ENCODE measurements at regions not wholly inside any gene's neighbourhood (a gene's known extent, or its start where the extent isn't known, plus 50 kb on each side); places are given as distances from the start of the nearest gene placed in this dataset.

DNA sequence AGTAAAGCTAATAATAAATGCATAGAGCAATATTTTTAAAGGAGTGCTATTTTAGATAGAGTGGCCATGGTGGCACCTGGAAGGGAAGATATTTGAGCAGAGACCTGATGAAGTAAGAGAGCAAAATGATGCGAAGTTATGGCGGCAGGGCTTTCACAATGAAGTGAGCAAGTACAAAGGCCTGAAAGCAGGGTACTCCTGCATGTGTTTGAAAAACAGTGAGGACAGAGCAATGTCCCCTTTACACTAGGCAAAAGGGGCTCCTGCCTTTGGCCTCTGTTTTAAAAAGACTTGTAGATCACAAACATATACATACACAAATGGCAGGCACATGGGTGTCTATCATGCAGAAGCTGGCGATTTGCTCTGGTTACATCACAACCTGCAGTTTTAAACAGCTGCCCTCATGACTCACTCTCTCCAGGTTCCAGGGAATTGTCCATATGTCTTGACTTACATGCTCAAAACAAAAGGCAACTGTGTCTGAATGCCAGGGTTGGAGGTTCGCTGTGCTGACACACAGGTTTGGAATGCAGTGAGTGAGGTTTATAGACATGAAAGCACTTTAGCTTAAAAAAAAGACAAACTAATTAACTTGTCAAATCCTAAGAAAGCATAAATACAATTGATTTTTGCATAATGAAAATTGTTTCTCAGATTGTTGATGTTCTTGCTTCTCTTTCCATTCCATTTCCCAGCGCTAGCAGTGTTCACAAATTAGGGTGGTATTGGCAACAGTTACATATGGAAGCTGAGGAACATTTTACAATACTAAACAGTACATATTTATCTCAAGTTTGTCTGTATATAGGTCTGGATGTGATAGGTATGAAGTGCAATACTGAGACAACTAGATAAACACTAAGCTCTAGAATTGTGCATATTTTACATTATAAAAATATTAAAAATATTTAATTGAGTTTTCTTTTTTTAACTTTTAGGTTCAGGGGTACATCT lies 313.9 kb downstream of the BARHL2 start:
- DNase-seq, result peak; percentile 75

DNA sequence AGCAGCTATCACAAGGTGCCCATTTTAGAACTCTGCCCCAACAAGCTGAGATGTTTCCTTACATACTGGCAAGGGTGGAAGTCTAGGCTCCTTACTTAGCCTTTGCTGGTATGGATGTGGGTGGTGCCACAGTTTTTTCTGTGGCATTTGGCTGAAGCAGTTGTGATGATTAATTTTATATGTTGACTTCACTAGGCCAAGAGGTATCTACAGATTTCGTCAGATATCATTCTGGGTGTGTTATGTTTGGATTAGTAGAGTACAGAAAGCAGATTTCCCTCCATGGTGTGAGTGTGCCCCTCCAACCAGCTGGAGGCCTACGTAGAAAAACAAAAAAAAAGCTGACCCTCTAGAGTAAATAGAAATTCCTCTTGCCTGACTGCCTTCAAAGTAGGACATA lies 317.0 kb downstream of the BARHL2 start:
- DNase-seq, result no peak

DNA sequence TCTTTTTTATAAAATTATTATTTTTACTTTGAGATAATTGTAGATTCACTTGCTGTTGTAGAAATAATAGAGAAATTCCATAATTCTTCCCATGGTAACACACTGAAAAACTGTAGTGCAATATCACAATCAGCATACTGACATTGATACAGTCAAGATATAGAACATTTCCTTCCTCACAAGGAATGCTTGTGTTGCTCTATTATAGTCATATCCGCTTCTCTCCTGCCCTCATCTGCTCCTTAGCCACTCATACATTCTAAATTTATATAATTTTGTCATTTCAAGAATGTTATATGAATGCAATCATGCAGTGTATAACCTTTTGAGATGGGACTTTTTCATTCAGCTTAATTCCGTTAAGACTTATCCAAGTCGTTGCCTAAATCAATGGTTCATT lies 320.2 kb downstream of the BARHL2 start:
- no peak for DNase-seq

DNA sequence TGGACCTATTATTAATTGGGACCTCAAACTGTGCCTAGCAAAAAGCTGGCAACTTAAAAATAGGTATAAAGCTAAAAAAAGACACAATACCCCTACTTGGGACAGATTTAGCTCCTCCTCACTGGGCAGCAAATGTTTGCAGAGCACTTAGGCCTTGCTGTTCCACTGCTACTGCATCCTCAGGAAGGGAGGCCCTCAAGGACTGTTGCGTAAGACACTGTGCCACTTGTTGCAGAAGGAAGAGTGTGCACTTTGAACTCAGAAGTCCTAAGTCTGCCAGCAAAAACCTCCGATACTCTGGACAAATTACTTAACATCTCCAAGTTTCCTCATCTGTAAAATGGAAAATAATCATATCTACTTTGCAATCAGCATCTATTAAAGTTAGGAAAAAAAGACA lies 322.9 kb downstream of the BARHL2 start:
- no peak for DNase-seq

DNA sequence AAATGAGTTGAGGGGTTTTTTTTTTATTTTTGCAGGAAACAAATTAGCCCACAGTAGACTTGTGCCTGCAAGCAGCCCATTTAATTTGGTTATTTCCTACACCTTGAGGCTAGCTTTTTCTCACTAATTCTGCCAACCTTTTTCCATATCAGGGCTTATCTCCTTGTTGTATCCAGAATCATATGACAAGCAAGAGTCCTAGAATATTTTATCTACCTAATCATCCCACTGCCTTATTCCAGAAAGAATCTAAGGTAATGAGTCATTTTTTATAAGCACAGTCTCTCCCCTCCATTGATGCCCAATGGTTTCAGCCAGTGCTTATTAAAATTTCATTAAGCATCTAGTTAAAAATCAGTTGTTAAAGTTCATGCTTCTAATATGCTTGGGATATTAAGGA lies 324.1 kb downstream of the BARHL2 start:
- no peak for DNase-seq

DNA sequence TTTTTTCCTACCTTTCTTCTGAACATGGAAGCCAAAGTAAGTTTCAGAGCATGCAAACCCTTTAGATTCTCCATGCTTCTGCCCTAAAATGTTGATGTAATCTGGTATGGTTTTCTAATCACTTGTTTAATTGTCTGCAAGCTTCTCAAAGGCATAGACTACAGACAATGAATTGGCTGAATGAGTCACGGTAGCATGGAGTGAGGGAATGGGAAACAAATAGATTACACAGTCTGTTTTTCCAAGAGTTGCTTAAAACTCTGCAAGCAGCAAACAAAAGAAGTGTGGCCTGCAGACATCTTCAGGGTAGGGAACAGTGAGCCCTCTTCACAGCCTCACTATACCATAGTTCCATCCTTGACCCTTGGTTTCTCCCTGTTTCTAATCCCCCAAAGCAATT lies 326.0 kb downstream of the BARHL2 start:
- no peak for DNase-seq

DNA sequence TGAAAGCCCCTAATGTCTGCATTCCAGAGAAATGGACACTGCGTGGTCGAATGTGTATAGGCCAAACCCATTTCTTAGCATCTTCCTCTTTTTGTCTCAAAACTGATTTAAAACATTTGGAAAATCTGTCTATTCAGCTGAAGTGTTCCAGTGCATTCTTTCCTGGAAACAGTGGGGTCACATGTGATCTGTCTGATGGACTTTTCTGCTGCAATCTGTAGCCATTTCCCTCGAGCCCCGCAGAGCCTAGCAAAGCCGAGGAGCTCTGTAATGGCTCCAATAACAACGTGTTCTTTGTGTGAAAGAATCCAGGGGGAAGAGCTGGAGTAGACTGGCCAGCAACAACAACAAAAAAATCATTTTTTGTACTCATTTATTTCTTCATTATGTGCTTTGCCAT lies 329.3 kb downstream of the BARHL2 start:
- no peak for DNase-seq

DNA sequence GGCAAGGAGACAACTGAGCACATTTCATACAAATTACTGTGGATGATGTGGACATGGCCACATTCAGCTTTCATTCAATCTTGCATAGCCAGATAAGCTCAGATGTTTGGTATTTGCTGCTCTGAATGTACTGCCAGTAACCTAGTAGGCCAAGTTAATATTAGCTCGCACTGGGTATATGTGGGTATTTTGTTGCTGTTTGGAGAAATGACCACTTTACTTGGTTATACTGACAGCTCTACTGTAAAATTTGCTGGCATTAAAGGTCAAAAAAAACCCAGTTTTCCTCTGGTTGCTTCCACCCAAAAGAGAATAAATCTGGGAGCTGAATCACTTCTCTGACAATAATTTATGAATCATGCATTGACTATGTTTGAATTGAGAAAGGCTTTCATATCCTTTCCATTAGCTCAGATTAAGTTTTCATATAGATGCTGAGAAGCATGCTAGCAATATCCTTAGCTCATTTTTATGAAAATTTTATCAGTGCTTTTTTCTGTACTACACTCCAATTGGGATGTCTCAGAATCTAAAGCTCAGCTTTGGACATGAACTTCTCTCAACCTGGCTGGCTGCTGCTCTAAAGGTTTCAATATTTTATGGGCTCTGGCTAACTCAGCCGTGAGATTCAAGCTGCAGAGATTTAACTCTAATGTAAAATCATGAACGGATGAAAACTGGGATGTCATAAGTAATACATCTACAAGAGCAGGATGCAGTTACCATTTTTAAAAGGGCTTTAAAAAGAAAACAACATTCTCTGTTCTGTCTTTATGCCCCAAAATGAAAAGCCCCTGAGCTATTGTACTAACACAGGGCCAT lies 330.0 kb downstream of the BARHL2 start:
- DNase-seq, result no peak

DNA sequence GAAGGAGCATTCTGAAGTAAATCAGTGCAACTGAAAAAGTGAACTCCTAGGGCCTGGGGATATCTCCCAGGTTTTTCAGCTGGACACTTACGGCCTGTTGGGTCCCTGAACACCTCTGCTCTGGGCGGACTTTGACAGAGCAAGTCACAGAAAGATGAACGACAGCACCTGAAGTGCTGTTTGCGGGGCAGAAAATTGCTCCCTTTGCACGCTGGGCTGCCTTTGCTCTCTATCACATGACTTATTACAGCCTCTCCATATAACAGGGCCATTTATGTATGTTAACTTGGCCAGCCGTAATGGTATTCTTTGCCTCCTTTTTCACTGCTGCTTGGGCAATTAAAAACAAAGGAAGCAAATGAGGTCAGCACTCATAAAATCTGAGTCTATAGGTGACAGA lies 332.9 kb downstream of the BARHL2 start:
- DNase-seq, result no peak

DNA sequence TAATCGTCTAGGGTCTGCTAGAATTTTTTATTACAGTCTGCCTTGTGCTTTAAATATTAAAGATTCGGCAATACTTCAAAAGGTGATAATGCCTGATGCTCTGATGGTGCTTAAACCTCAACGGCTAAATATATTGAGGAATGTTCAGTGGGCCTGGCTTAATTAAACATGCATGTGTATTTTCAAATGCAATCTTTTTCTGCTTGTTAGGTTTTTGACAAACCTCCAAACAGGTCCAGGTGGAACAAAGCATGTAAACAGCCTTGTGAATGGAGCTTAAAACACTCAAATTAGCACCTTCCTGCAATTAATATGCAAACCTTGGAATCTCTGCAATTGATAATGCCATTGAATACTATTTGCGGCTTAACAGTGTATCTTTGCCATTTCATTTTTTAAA lies 334.9 kb downstream of the BARHL2 start:
- DNase-seq, result no peak

DNA sequence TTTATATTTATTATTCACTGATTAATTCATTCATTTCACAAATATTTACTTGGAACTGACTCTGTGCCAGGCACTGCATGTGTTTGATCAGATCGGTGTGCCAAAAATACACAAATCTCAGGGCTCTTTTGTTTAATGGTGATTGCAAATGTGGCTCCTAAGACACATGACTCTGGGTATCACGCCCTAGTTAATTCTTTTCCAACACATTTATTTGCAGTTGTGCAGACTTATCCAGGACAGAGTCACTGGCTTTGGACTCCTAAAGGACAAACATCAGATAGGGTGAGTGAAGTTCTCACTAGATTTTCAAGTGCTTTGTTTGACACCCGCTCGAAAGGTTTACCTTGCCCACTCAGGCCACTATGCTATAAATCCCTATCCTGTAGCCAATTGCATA lies 335.5 kb downstream of the BARHL2 start:
- no peak for DNase-seq

DNA sequence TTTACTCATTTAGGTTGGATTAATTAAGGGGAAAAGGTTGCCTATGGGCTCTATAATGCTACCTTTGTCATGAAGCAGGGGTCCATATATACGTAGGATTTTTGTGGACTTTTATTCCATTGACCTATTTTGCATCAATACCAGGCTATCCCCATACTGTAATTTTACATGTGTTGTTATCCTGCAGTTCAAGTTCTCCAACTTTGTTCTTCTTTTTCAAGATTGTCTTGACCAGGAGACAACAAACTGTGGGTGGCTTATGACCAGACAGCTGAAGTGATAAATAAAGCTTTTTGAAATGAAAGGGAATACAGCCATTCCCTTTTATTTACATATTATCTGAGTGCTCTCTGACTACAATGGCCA lies 345.7 kb downstream of the BARHL2 start:
- DNase-seq, result no peak

DNA sequence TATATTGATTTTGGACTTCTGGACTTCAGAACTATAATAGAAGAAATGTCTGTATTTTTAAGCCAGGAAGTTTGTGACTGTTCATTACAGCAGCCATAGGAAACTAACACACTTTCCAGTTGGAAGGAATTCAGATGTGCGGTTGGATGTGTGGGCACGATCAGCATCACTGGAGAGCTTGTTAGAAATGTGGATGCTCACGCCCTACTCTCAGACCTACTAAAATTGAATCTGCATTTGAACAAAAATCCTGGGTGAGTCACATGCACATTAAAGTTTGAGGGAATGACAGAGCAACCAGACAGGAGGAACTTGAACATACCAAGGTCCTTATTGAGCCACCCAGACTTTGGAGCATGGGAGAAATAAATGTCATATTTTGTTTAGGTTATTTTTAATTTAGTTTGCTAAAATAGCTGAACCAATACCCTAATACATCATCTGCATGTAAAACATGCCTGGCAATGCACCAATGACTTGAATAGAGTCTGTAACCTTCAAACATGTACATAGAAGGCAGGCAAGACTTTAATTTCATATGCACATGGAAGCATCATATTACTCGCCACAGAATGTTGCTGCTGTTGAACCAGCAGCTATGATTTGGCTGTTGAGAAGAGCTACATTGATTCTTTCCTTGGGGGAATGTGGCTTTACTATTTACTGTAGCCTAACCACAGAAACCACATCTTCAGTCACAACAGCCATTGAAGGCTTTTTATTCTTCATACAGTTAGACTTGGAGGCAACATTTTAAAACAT lies 346.2 kb downstream of the BARHL2 start:
- no peak for DNase-seq

DNA sequence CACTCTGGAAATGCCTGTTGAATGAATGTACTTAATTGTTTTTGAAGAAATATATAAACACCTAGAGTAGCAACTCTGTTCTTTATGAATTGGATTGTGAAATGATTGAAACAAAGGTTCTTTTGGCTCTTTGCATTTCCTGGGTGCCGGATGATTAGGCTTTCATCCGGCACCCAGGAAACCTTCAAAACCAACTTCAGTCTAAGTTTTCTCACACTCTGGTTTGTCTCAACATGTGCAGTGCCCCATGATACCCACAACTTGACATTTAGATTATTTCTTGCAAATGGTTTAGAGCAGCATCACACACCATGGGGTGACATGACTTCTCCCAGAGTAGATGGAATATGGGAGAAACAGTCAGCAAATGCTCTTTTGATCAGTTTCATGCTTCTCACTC lies 354.9 kb downstream of the BARHL2 start:
- DNase-seq, result no peak

DNA sequence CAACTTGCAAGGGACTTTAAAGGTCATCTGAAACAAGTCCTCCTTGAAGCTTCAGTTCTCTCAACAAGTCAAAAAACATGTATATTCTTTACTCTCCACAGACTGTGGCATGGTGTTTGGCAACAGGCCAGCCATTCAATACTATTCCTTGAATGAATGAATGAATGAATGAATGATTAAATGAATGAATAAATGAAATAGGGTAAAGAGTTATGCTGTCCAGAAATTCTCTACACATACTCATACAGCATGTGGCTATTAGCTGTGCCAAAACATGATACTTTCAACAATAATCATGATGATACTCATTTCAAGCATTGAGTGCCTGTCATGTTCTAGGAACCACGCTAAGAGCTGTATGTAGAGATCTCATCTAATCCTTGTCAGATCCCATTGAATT lies 356.1 kb downstream of the BARHL2 start:
- DNase-seq, result no peak

DNA sequence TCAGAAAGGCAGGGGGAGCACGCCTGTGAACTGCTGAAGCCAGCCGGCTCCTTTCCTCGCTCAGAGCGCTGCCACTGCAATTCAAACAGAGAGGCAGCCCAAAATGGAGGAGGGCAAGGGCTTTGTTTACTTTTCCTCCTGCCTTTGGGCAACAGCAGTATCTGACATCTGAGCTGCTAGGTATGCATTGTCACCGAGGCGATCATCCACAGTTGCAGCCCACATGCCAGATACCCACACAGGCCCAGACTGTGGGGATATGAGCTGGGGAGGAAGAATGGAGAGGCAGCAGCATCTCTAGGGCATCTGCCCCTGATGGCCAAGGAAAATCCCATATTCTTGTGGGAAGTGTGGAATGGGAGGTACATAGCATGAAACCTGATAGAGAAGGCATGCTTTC lies 357.1 kb downstream of the BARHL2 start:
- no peak for DNase-seq

DNA sequence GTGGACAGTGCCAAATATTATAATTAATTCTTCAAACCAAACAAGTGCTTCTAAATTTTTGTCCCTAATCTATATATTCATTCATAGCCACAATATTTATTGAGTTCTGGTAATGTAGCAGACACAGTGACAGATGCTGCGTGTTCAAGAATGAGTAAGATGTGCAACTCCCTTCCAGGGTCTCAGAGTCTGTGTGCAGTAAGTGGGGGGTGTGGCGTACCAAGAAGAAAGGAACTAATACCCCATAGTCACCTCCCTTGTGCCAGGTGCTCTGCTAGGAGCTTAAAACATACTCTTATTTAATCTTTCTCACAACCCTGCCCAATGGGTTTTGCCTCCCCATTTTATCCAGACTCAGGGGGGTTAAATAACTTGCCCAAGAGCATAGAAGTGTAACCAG lies 358.7 kb downstream of the BARHL2 start:
- no peak for DNase-seq

DNA sequence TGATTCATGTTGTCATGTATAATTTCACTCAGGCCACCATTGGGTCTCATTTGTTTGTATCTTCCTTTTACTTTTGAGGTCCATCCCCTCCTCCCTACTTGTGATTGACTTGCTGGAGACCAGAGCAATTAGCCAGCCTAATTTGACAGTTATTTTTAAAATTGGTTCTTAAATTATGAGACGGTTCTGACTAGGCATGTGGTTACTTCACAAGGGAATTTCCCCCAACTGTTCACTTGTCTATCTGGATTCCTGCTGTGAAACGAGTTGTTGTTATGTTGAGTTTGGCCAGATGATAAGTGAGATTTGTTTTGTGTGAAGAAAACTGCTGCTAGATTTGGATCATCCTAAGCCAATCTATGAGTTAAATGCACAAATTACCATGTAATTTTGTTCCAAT lies 359.1 kb downstream of the BARHL2 start:
- DNase-seq, result no peak

DNA sequence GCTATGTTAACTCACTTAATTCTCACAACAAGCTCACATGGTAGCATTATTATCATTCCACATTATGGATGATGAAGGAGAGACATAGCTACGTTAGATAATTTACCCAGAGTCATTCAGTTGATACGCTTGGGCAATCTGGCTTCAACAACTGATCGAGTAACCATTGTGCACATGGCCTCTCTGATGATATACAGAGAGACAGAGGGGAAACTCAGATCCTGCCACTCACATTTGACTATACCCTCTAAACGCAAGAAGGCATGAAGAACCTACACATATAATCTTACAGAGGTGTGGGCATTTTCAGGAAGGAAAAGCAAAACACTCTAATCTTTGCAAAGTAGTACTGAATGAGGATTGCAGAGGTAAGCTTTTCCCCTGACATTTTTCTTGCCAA lies 360.1 kb downstream of the BARHL2 start:
- DNase-seq, result no peak

DNA sequence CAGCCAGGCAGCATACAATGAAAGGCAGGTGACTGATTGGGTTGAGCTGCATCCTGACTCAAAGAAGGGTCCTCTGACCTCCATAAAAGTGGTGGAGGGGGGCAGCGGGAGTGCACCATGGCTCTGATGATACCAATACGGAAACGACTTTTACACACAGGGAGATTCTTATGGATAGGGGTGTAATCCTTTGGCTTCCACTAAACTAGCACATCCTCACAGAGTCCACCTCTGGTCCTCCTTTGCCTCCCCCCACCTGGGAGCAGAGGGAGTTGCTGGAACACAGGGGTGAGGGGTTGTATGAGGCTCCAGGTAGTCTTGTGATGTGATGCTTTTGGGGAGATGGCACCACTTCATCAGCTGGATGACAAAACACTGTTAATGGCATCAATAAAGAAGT lies 361.0 kb downstream of the BARHL2 start:
- DNase-seq, result no peak

DNA sequence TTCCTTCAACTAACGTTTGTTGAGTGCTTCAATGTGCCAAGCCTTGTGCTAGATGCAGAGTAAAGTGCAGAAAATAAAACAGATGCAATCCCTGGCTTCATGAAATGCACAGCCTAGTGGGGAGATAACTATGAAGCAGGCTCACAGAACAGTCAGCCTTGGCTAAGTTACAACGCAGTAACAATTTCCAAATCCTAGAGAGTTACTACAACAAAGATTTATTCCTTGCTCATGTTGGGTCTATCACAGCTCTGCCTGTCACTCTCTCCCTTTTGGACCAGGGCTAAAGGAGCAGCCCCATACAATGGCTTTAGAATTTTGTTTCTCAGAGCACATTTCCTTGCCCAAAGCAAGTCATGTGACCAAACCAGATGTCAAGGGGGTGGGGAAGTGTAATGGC lies 359.8 kb downstream of the ZNF326 start:
- DNase-seq, result no peak

DNA sequence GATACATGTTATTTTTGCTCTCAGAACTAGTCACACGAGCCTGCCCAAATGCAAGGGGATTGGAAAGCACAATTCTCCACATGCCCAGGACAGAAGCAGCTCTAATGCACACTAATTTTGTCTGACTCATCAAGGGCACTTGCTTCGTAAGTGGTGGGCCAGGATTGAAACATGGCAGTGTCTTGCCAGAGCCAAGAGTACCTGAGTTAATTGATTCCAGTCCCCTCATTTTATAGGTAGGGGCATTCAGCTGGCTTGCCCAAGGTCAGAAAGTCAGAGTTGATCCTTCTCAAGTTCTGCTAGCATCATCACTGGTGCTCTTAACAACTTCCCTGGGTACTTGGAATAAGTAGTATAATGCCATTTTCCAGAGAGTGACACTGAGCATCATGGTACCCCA lies 356.1 kb downstream of the ZNF326 start:
- no peak for DNase-seq

DNA sequence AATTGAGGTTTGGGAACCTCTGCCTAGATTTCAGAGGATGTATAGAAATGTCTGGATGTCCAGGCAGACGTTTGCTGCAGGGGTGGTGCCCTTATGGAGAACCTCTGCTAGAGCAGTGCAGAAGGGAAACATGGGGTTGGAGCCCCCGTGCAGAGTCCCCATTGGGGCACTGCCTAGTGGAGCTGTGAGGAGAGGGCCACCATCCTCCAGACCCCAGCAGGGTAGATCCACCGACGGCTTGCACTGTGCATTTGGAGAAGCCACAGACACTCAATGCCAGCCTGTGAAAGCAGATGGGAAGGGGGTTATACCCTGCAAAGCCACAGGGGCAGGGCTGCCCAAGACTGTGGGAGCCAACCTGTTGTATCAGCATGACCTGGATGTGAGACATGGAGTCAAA lies 354.6 kb downstream of the ZNF326 start:
- DNase-seq, result no peak

DNA sequence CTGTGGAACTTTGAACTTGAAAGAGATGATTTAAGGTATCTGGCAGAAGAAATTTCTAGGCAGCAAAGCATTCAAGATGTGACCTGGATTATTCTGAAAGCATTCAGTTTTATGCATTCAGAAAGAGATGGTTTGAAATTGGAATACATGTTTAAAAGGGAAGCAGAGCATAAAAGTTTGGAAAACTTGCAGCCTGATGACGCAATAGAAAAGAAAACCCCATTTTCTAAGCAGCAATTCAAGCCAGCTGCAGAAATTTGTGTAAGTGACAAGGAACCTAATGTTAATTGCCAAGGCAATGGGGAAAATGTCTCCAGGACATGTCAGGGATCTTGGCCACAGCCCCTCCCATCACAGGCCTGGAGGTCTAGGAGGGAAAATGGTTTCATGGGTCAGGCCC lies 354.0 kb downstream of the ZNF326 start:
- no peak for DNase-seq
